ENCODE measurements at regions not wholly inside any gene's neighbourhood (a gene's known extent, or its start where the extent isn't known, plus 50 kb on each side); places are given as distances from the start of the nearest gene placed in this dataset.

GRCh38 chr10:62924344-62924748 lies 108.2 kb upstream of the EGR2 start:
- no peaks in the 10 kb centered on the region for H3K36me3 ChIP-seq (replicated peaks in 1 of 2; ENCODE audit: control insufficient read depth in 1 of 2, insufficient read depth in 2 of 2, low read length in 2 of 2)
- no peak overlapping the region for H3K4me3 ChIP-seq (replicated peaks in 1 of 3; ENCODE audit: insufficient read depth in 1 of 3, low read depth in 2 of 3, low read length in 3 of 3)
- 14% methylated on average over 17 of the region's 20 CpGs for WGBS (ENCODE audit: low lambda C conversion rate)
- no peak overlapping the region for H3K9ac ChIP-seq (ENCODE audit: insufficient read depth, low read depth, low read length)
- no peaks in the 10 kb centered on the region for H3K27me3 ChIP-seq (ENCODE audit: control insufficient read depth in 1 of 2, insufficient read depth in 2 of 2, low read length in 2 of 2)
- no peaks in the 10 kb centered on the region for H3K9me3 ChIP-seq (ENCODE audit: low read length)
- no peak overlapping the region for H3K27ac ChIP-seq (ENCODE audit: extremely low read length, insufficient read depth, low read length)
- intact Hi-C loops (cut with micrococcal nuclease; ENCODE audit: unreplicated experiment): no loop called here
- H2AFZ ChIP-seq (ENCODE audit: low read length): no peak overlapping the region
- FAIRE-seq (no peak), DNase-seq (ENCODE audit: low spot score) (no peak), ATAC-seq (peak; percentile 64)
- in situ Hi-C loops (cut with HindIII; ENCODE audit: extremely low pct_ligation_motif_present, low pct_unique_long_range_greater_than_20kb): no loop called here
- H4K20me1 ChIP-seq (ENCODE audit: insufficient read depth, low read length): no peaks in the 10 kb centered on the region
- CTCF ChIA-PET (ENCODE audit: low intra/inter-chr PET ratio, low total read pairs): no interaction called here
- peaks cover 9% of the 10 kb centered on the region for H3K4me1 ChIP-seq (ENCODE audit: insufficient read depth, low read length)
- POLR2A ChIA-PET: no interaction called here
- no peak for TF ChIP-seq ZNF350 (CRISPR knock-in tag; IDR thresholded peaks at IDR 0.05; ENCODE audit: borderline replicate concordance, low read depth)
- TF ChIP-seq, protein P1, sequence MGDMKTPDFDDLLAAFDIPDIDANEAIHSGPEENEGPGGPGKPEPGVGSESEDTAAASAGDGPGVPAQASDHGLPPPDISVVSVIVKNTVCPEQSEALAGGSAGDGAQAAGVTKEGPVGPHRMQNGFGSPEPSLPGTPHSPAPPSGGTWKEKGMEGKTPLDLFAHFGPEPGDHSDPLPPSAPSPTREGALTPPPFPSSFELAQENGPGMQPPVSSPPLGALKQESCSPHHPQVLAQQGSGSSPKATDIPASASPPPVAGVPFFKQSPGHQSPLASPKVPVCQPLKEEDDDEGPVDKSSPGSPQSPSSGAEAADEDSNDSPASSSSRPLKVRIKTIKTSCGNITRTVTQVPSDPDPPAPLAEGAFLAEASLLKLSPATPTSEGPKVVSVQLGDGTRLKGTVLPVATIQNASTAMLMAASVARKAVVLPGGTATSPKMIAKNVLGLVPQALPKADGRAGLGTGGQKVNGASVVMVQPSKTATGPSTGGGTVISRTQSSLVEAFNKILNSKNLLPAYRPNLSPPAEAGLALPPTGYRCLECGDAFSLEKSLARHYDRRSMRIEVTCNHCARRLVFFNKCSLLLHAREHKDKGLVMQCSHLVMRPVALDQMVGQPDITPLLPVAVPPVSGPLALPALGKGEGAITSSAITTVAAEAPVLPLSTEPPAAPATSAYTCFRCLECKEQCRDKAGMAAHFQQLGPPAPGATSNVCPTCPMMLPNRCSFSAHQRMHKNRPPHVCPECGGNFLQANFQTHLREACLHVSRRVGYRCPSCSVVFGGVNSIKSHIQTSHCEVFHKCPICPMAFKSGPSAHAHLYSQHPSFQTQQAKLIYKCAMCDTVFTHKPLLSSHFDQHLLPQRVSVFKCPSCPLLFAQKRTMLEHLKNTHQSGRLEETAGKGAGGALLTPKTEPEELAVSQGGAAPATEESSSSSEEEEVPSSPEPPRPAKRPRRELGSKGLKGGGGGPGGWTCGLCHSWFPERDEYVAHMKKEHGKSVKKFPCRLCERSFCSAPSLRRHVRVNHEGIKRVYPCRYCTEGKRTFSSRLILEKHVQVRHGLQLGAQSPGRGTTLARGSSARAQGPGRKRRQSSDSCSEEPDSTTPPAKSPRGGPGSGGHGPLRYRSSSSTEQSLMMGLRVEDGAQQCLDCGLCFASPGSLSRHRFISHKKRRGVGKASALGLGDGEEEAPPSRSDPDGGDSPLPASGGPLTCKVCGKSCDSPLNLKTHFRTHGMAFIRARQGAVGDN (CRISPR knock-in tag; IDR thresholded peaks at IDR 0.05): peak; percentile 14; the same call in 1 of the 2 replicates
- peak overlapping the region; percentile 49; the same call in 1 of the 2 replicates for H3K4me2 ChIP-seq (ENCODE audit: low read depth, low read length)
- no TSS peak for BruUV-seq (replicated peaks)
- no peaks in the 10 kb centered on the region for H3K79me2 ChIP-seq (ENCODE audit: insufficient read depth, low read length)

DNA sequence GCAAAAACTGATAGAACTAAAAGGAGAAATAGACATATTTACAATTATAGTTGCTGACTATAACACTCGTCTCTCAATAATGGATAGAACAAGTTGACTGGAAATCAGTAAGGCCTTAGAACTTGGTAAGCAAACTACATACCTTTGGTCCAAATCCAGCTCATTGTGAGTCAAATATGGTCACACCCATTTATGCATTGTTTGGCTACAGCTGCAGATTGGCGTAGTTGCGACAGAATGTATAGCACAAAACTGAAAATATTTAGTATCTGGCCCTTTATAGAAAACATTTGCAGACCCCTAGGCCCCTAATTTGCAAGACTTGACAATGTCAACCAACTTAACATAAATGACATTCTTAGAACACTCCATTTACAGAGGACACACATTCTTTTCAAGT lies 103.6 kb upstream of the EGR2 start:
- TF ChIP-seq KDM5A (IDR thresholded peaks at IDR 0.05; ENCODE audit: borderline replicate concordance, low read length) (no peak), RXRB (CRISPR knock-in tag; IDR thresholded peaks at IDR 0.05; ENCODE audit: borderline replicate concordance) (no peak), ZNF124 (CRISPR knock-in tag; IDR thresholded peaks at IDR 0.05) (no peak), ZBTB4 (CRISPR knock-in tag; IDR thresholded peaks at IDR 0.05; ENCODE audit: borderline replicate concordance) (no peak), PCBP1 (IDR thresholded peaks at IDR 0.05; ENCODE audit: borderline replicate concordance, low read depth, low read length) (no peak)
- Histone ChIP-seq H3K9me3 (ENCODE audit: low read length) (no peaks in the 10 kb centered on the region), H4K20me1 (ENCODE audit: insufficient read depth, low read length) (no peaks in the 10 kb centered on the region), H2AFZ (ENCODE audit: low read length) (no peak overlapping the region), H3K27me3 (ENCODE audit: control insufficient read depth in 1 of 2, insufficient read depth in 2 of 2, low read length in 2 of 2) (no peaks in the 10 kb centered on the region; a peak in 1 of 5 replicates), H3K36me3 (replicated peaks in 1 of 2; ENCODE audit: control insufficient read depth in 1 of 2, insufficient read depth in 2 of 2, low read length in 2 of 2) (no peaks in the 10 kb centered on the region), H3K4me3 (replicated peaks in 1 of 3; ENCODE audit: insufficient read depth in 1 of 3, low read depth in 2 of 3, low read length in 3 of 3) (no peak overlapping the region), H3K4me1 (ENCODE audit: insufficient read depth, low read length) (no peaks in the 10 kb centered on the region), H3K9ac (ENCODE audit: insufficient read depth, low read depth, low read length) (no peak overlapping the region), H3K4me2 (ENCODE audit: low read depth, low read length) (no peak overlapping the region), H3K27ac (ENCODE audit: extremely low read length, insufficient read depth, low read length) (no peak overlapping the region), H3K79me2 (ENCODE audit: insufficient read depth, low read length) (no peaks in the 10 kb centered on the region)
- ChIA-PET POLR2A (no interaction called here), CTCF (ENCODE audit: low intra/inter-chr PET ratio, low total read pairs) (no interaction called here)
- in situ Hi-C loops (cut with HindIII; ENCODE audit: extremely low pct_ligation_motif_present, low pct_unique_long_range_greater_than_20kb) (no loop called here), intact Hi-C loops (cut with micrococcal nuclease; ENCODE audit: unreplicated experiment) (no loop called here)
- FAIRE-seq (no peak), ATAC-seq (no peak), DNase-seq (ENCODE audit: low spot score) (no peak)
- WGBS (ENCODE audit: low lambda C conversion rate): 61% methylated on average over 3 of the region's 3 CpGs
- BruUV-seq (replicated peaks): no TSS peak
